GM12878 (cell line): ENCODE measurements at regions not wholly inside any gene's neighbourhood (a gene's known extent, or its start where the extent isn't known, plus 50 kb on each side); places are given as distances from the start of the nearest gene placed in this dataset.

ENCODE experiments used
- ATAC-seq: fragments of 200-7000 bp; cut with Tn5 transposase; 3 replicates; pipeline ENCODE4 v1.9.1; 2020; ENCODE audit warnings: mild to moderate bottlenecking, moderate library complexity
- BruUV-seq: library from RNA; stranded (reverse); fragments of 400-500 nt; replicated peaks from 2 replicates; lab custom pipeline; 2021; lab: Mats Ljungman, UMichigan
- CTCF ChIA-PET: fragments of 300-600 bp; sonication (Branson Sonifier 250); formaldehyde crosslinking; extraction: SDS; loops from one replicate; lab custom pipeline; 2021; ENCODE audit warnings: inconsistent platforms; lab: Yijun Ruan, JAX
- POLR2A ChIA-PET: fragments of 350-600 bp; formaldehyde crosslinking; extraction: SDS; loops from one replicate; lab custom pipeline; 2021; ENCODE audit warnings: inconsistent platforms; lab: Charles Lee
- RAD21 ChIA-PET: fragments of 300-600 bp; sonication (Branson Sonifier 250); formaldehyde crosslinking; loops from one replicate; lab custom pipeline; 2023; ENCODE audit warnings: antibody characterized with exemption; ENCODE audit not compliant: unreplicated experiment; lab: Charles Lee
- SMC1A ChIA-PET: fragments of 300-600 bp; sonication (Branson Sonifier 250); formaldehyde crosslinking; loops from one replicate; lab custom pipeline; 2023; ENCODE audit not compliant: unreplicated experiment, uncharacterized antibody; lab: Charles Lee
- DNase-seq: peaks from one replicate; pipeline ENCODE4 v3.0.0-alpha.2; 2011; ENCODE audit warnings: low read depth, low spot score
- FAIRE-seq: peaks from 3 replicates; lab custom pipeline; 2011; peaks lifted over from hg19 to GRCh38; lab: Jason Lieb, UNC
- H2AFZ ChIP-seq: 2 replicates; pipeline ENCODE4 v1.6.0; 2011; ENCODE audit warnings: low read depth, low read length, control low read depth; ENCODE audit not compliant: control insufficient read depth
- H3K27ac ChIP-seq: 2 replicates; pipeline ENCODE4 v1.5.1; 2011; ENCODE audit warnings: control low read depth; ENCODE audit not compliant: control insufficient read depth, insufficient read depth
- H3K27me3 ChIP-seq, 2 experiments: replicated peaks in 1 of 2; 2 replicates each; pipeline versions ENCODE4 v1.6.0 to v1.6.1; 2011; ENCODE audit warnings: low read length in 1 of 2; ENCODE audit not compliant: control insufficient read depth in 2 of 2, insufficient read depth in 2 of 2
- H3K36me3 ChIP-seq, 2 experiments: 2 replicates each; pipeline ENCODE4 v1.5.1; 2011; ENCODE audit warnings: low read length in 1 of 2; ENCODE audit not compliant: control insufficient read depth in 2 of 2, insufficient read depth in 2 of 2
- H3K4me1 ChIP-seq: 2 replicates; pipeline ENCODE4 v1.6.1; 2011; ENCODE audit warnings: mild to moderate bottlenecking, low read length, moderate library complexity, mixed read lengths; ENCODE audit not compliant: control insufficient read depth, insufficient read depth
- H3K4me2 ChIP-seq: 2 replicates; pipeline ENCODE4 v1.6.0; 2011; ENCODE audit warnings: control low read depth; ENCODE audit not compliant: control insufficient read depth, insufficient read depth
- H3K4me3 ChIP-seq: fragments of 200-600 bp; sonication (generic); 2 replicates; pipeline ENCODE4 v1.5.1; 2016
- H3K79me2 ChIP-seq: 2 replicates; pipeline ENCODE4 v1.6.0; 2011; ENCODE audit warnings: low read length; ENCODE audit not compliant: control insufficient read depth, insufficient read depth
- H3K9ac ChIP-seq: 2 replicates; pipeline ENCODE4 v1.8.0; 2011; ENCODE audit warnings: low read length, control low read depth, mixed read lengths; ENCODE audit not compliant: control insufficient read depth, insufficient read depth
- H3K9me3 ChIP-seq: replicated peaks from 3 replicates; pipeline ENCODE4 v1.5.1; 2011; ENCODE audit warnings: mild to moderate bottlenecking, low read length; ENCODE audit not compliant: control insufficient read depth, insufficient read depth
- H4K20me1 ChIP-seq: 2 replicates; pipeline ENCODE4 v1.6.0; 2011; ENCODE audit not compliant: control insufficient read depth, insufficient read depth
- ATF3 ChIP-seq: IDR thresholded peaks from 2 replicates; pipeline ENCODE4 v1.6.1; 2011; ENCODE audit warnings: low read depth, mild to moderate bottlenecking, low read length, moderate library complexity, borderline replicate concordance; ENCODE audit errors: extremely low read depth
- BACH1 ChIP-seq: fragments of 450-650 bp; IDR thresholded peaks from 2 replicates; pipeline ENCODE4 v1.6.1; 2017; ENCODE audit warnings: mild to moderate bottlenecking, borderline replicate concordance
- BRCA1 ChIP-seq: IDR thresholded peaks from 2 replicates; pipeline ENCODE4 v1.6.1; 2011; ENCODE audit warnings: low read depth, low read length, improper control_type of control experiment
- MTA2 ChIP-seq: fragments of 450-650 bp; IDR thresholded peaks from 2 replicates; pipeline ENCODE4 v1.6.1; 2016; ENCODE audit warnings: low read depth, mild to moderate bottlenecking, moderate library complexity
- MXI1 ChIP-seq: fragments of 150-350 bp; IDR thresholded peaks from 2 replicates; pipeline ENCODE4 v1.6.1; 2011; ENCODE audit warnings: low read depth, mild to moderate bottlenecking, inconsistent platforms, low read length, improper control_type of control experiment
- MYB ChIP-seq: fragments of 150-350 bp; IDR thresholded peaks from 2 replicates; pipeline ENCODE4 v1.6.1; 2014; ENCODE audit warnings: mild to moderate bottlenecking, low read depth, low read length, borderline replicate concordance
- POLR2A ChIP-seq: IDR thresholded peaks from 2 replicates; pipeline ENCODE4 v1.6.1; 2011; ENCODE audit warnings: low read depth, mild to moderate bottlenecking, low read length
- RBBP5 ChIP-seq: fragments of 200-600 bp; sonication (generic); conservative IDR thresholded peaks from 2 replicates; pipeline ENCODE4 v1.6.1; 2016
- RCOR1 ChIP-seq: conservative IDR thresholded peaks from 2 replicates; pipeline ENCODE4 v1.6.1; 2012; ENCODE audit warnings: low read depth, low read length, improper control_type of control experiment
- SMAD1 ChIP-seq: fragments of 450-650 bp; IDR thresholded peaks from 2 replicates; pipeline ENCODE4 v1.6.1; 2018; ENCODE audit warnings: mild to moderate bottlenecking, low read depth; ENCODE audit not compliant: partially characterized antibody
- ZNF24 ChIP-seq: fragments of 450-650 bp; IDR thresholded peaks from 2 replicates; pipeline ENCODE4 v1.6.1; 2017; ENCODE audit warnings: antibody characterized with exemption, mild to moderate bottlenecking
- ZNF384 ChIP-seq: IDR thresholded peaks from 2 replicates; pipeline ENCODE4 v1.6.1; 2012; ENCODE audit warnings: low read depth, mild to moderate bottlenecking, low read length, improper control_type of control experiment, borderline replicate concordance
- ZNF622 ChIP-seq: fragments of 450-650 bp; IDR thresholded peaks from 2 replicates; pipeline ENCODE4 v1.6.1; 2017; ENCODE audit warnings: mild to moderate bottlenecking, inconsistent platforms
- ZSCAN29 ChIP-seq: fragments of 450-650 bp; IDR thresholded peaks from 2 replicates; pipeline ENCODE4 v1.6.1; 2017; ENCODE audit warnings: mild to moderate bottlenecking, moderate library complexity
- WGBS: methylation state at CpG from one replicate; pipeline ENCODE4 v1.1.6; 2016; ENCODE audit warnings: low lambda C conversion rate; ENCODE audit not compliant: insufficient replicate concordance, insufficient coverage; ENCODE audit errors: missing lambda C conversion rate; 5-methylcytosine and 5-hydroxymethylcytosine counted together
- in situ Hi-C: fragments of 300-500 bp; cut with MboI; formaldehyde crosslinking; loops from 9 replicates; pipeline ENCODE4 v1.14.3; 2018; ENCODE audit warnings: mixed read lengths
- intact Hi-C: fragments of 100-400 bp; cut with micrococcal nuclease; formaldehyde crosslinking; loops from one replicate; pipeline ENCODE4 v1.14.2; 2022; ENCODE audit not compliant: unreplicated experiment
- TF ChIP-seq, protein P1 (sequence below): fragments of 450-650 bp; IDR thresholded peaks from 2 replicates; pipeline ENCODE4 v1.6.1; 2016; ENCODE audit warnings: mild to moderate bottlenecking
- TF ChIP-seq, protein P2 (sequence below): IDR thresholded peaks from 2 replicates; pipeline ENCODE4 v1.6.1; 2011; ENCODE audit warnings: mild to moderate bottlenecking, low read depth, low read length, moderate library complexity; ENCODE audit not compliant: insufficient replicate concordance
- TF ChIP-seq, protein P3 (sequence below): IDR thresholded peaks from 2 replicates; pipeline ENCODE4 v1.6.1; 2012; ENCODE audit warnings: low read length, inconsistent platforms

- intact Hi-C loops (no loop called here), in situ Hi-C loops (no loop called here)
- FAIRE-seq (no peak), DNase-seq (no peak), ATAC-seq (no peak)
- peaks cover 1 to 2% of the 10 kb centered on the region in 2 experiments; a peak in 2 of 4 replicates for H3K27me3 ChIP-seq
- no peaks in the 10 kb centered on the region for H3K36me3 ChIP-seq
- BruUV-seq, result no TSS peak
- 100% methylated on average over 3 of the region's 3 CpGs for WGBS
- H3K9ac ChIP-seq, result no peak overlapping the region
- no peak overlapping the region for H3K4me3 ChIP-seq
- no peaks in the 10 kb centered on the region for H4K20me1 ChIP-seq
- no peak for TF ChIP-seq SMAD1
- TF ChIP-seq, protein P1, sequence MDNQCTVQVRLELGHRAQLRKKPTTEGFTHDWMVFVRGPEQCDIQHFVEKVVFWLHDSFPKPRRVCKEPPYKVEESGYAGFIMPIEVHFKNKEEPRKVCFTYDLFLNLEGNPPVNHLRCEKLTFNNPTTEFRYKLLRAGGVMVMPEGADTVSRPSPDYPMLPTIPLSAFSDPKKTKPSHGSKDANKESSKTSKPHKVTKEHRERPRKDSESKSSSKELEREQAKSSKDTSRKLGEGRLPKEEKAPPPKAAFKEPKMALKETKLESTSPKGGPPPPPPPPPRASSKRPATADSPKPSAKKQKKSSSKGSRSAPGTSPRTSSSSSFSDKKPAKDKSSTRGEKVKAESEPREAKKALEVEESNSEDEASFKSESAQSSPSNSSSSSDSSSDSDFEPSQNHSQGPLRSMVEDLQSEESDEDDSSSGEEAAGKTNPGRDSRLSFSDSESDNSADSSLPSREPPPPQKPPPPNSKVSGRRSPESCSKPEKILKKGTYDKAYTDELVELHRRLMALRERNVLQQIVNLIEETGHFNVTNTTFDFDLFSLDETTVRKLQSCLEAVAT, result no peak
- no peak for TF ChIP-seq ZNF384
- no peak for TF ChIP-seq MYB
- no peak for TF ChIP-seq ZNF622
- no peak for TF ChIP-seq POLR2A
- no peak for TF ChIP-seq RCOR1
- TF ChIP-seq RBBP5, result no peak
- no peak for TF ChIP-seq BRCA1
- no peak for TF ChIP-seq ATF3
- no peak for TF ChIP-seq BACH1
- TF ChIP-seq MXI1, result no peak
- TF ChIP-seq, protein P2, sequence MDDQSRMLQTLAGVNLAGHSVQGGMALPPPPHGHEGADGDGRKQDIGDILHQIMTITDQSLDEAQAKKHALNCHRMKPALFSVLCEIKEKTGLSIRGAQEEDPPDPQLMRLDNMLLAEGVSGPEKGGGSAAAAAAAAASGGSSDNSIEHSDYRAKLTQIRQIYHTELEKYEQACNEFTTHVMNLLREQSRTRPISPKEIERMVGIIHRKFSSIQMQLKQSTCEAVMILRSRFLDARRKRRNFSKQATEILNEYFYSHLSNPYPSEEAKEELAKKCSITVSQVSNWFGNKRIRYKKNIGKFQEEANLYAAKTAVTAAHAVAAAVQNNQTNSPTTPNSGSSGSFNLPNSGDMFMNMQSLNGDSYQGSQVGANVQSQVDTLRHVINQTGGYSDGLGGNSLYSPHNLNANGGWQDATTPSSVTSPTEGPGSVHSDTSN, result no peak
- no peak for TF ChIP-seq ZNF24
- no peak for TF ChIP-seq MTA2
- TF ChIP-seq, protein P3, sequence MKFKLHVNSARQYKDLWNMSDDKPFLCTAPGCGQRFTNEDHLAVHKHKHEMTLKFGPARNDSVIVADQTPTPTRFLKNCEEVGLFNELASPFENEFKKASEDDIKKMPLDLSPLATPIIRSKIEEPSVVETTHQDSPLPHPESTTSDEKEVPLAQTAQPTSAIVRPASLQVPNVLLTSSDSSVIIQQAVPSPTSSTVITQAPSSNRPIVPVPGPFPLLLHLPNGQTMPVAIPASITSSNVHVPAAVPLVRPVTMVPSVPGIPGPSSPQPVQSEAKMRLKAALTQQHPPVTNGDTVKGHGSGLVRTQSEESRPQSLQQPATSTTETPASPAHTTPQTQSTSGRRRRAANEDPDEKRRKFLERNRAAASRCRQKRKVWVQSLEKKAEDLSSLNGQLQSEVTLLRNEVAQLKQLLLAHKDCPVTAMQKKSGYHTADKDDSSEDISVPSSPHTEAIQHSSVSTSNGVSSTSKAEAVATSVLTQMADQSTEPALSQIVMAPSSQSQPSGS, result no peak
- TF ChIP-seq ZSCAN29, result no peak
- H3K4me1 ChIP-seq, result no peaks in the 10 kb centered on the region
- no peaks in the 10 kb centered on the region for H3K9me3 ChIP-seq
- no peak overlapping the region for H2AFZ ChIP-seq
- H3K27ac ChIP-seq, result no peak overlapping the region
- POLR2A ChIA-PET, result no interaction called here
- no peak overlapping the region for H3K4me2 ChIP-seq
- H3K79me2 ChIP-seq, result no peaks in the 10 kb centered on the region
- CTCF ChIA-PET, result no interaction called here
- SMC1A ChIA-PET, result no interaction called here
- RAD21 ChIA-PET, result no interaction called here
Observed at GRCh38 chr7:25296086-25296485, 67.8 kb upstream of the NPVF start.
